K562 (cell line): ENCODE measurements at regions not wholly inside any gene's neighbourhood (a gene's known extent, or its start where the extent isn't known, plus 50 kb on each side); places are given as distances from the start of the nearest gene placed in this dataset.

Source experiments
- ATAC-seq: fragments of 200-7000 bp; cut with Tn5 transposase; 3 replicates; pipeline ENCODE4 v1.9.1; 2020; ENCODE audit warnings: moderate library complexity
- BruUV-seq: library from RNA; stranded (reverse); fragments of 400-500 nt; replicated peaks from 2 replicates; lab custom pipeline; 2021; lab: Mats Ljungman, UMichigan
- CTCF ChIA-PET: fragments of 300-600 bp; formaldehyde crosslinking; extraction: SDS; loops from one replicate; lab custom pipeline; 2021; ENCODE audit warnings: low intra/inter-chr PET ratio; lab: Yijun Ruan, JAX
- POLR2A ChIA-PET: fragments of 300-600, 350-650 bp; sonication (Branson Sonifier 250); formaldehyde crosslinking; extraction: SDS; loops from one replicate; lab custom pipeline; 2021; ENCODE audit warnings: antibody characterized with exemption, inconsistent platforms; lab: Yijun Ruan, JAX
- DNase-seq, 4 experiments: peaks; one replicate each; pipeline versions ENCODE4 v3.0.0 to v3.0.0-alpha.2; 2011 to 2018; ENCODE audit warnings: low spot score in 3 of 4, mixed read lengths in 3 of 4; ENCODE audit errors: extremely low read depth in 1 of 4
- FAIRE-seq: peaks from 2 replicates; lab custom pipeline; 2011; peaks lifted over from hg19 to GRCh38; lab: Jason Lieb, UNC
- H2AFZ ChIP-seq: 2 replicates; pipeline ENCODE4 v1.6.0; 2011; ENCODE audit warnings: low read depth, low read length, control low read depth, inconsistent platforms
- H3K27ac ChIP-seq: fragments of 200-600 bp; 3 replicates; pipeline ENCODE4 v1.8.0; 2011; ENCODE audit warnings: low read depth, mild to moderate bottlenecking, control low read depth, inconsistent platforms, low read length, moderate library complexity, mixed read lengths; ENCODE audit errors: extremely low read depth
- H3K27me3 ChIP-seq, 2 experiments: fragments of 300-600 bp in 1 of 2; 2 replicates in 1 of 2; 3 replicates in 1 of 2; pipeline versions ENCODE4 v1.6.0 to v1.8.0; 2011; ENCODE audit warnings: inconsistent platforms in 2 of 2, low read length in 2 of 2, mild to moderate bottlenecking in 1 of 2, mixed read lengths in 1 of 2, moderate library complexity in 1 of 2; ENCODE audit not compliant: control insufficient read depth in 2 of 2, insufficient read depth in 2 of 2
- H3K36me3 ChIP-seq: fragments of 300-600 bp; 3 replicates; pipeline ENCODE4 v1.8.0; 2011; ENCODE audit warnings: mild to moderate bottlenecking, low read length, inconsistent platforms; ENCODE audit not compliant: control insufficient read depth, insufficient read depth
- H3K4me1 ChIP-seq, 2 experiments: fragments of 200-600 bp in 1 of 2; replicated peaks in 1 of 2; 2 replicates in 1 of 2; 3 replicates in 1 of 2; pipeline versions ENCODE4 v1.5.1 to v1.8.0; 2011; ENCODE audit warnings: inconsistent platforms in 2 of 2, low read length in 2 of 2, mild to moderate bottlenecking in 1 of 2, mixed read lengths in 1 of 2, moderate library complexity in 1 of 2; ENCODE audit not compliant: control insufficient read depth in 2 of 2, insufficient read depth in 2 of 2
- H3K4me2 ChIP-seq: 2 replicates; pipeline ENCODE4 v1.6.1; 2011; ENCODE audit warnings: low read length, control low read depth, inconsistent platforms, mixed read lengths; ENCODE audit not compliant: insufficient read depth
- H3K4me3 ChIP-seq: fragments of 200-600 bp; sonication (generic), shearing (Covaris generic); 2 replicates; pipeline ENCODE4 v1.5.1; 2016; ENCODE audit warnings: control low read depth, inconsistent platforms
- H3K79me2 ChIP-seq: fragments of 200-600 bp; 3 replicates; pipeline ENCODE4 v1.8.0; 2011; ENCODE audit warnings: low read length, inconsistent platforms; ENCODE audit not compliant: control insufficient read depth, insufficient read depth
- H3K9ac ChIP-seq, 2 experiments: 2 replicates each; pipeline versions ENCODE4 v1.6.0 to v1.6.1; 2011; ENCODE audit warnings: low read depth in 2 of 2, low read length in 2 of 2, control low read depth in 1 of 2, inconsistent platforms in 1 of 2, mild to moderate bottlenecking in 1 of 2, mixed read lengths in 1 of 2; ENCODE audit not compliant: insufficient read depth in 1 of 2
- H3K9me1 ChIP-seq: one replicate; pipeline ENCODE4 v1.6.0; 2011; ENCODE audit warnings: inconsistent platforms, mild to moderate bottlenecking, low read length, moderate library complexity; ENCODE audit not compliant: control insufficient read depth, insufficient read depth
- H3K9me3 ChIP-seq: replicated peaks from 2 replicates; pipeline ENCODE4 v1.5.1; 2011; ENCODE audit warnings: low read depth, low read length, inconsistent platforms; ENCODE audit not compliant: control insufficient read depth, insufficient read depth
- H4K20me1 ChIP-seq: replicated peaks from 2 replicates; pipeline ENCODE4 v1.6.1; 2011; ENCODE audit warnings: low read length, inconsistent platforms, mixed read lengths; ENCODE audit not compliant: control insufficient read depth, insufficient read depth
- CHD1 ChIP-seq: fragments of 200-600 bp; sonication (generic); IDR thresholded peaks from one replicate; pipeline ENCODE4 v1.6.1; 2012; ENCODE audit warnings: mild to moderate bottlenecking, moderate library complexity, low read length, inconsistent platforms
- HMG20A ChIP-seq: fragments of 450-650 bp; formaldehyde crosslinking; conservative IDR thresholded peaks from 2 replicates; pipeline ENCODE4 v1.4.0; 2020; ENCODE audit warnings: mild to moderate bottlenecking, mixed read lengths
- MED1 ChIP-seq: sonication (generic); formaldehyde crosslinking; IDR thresholded peaks from 2 replicates; pipeline ENCODE4 v1.8.1; 2023; ENCODE audit warnings: missing genetic modification reagents, borderline replicate concordance
- NCOA1 ChIP-seq: fragments of 450-650 bp; IDR thresholded peaks from 2 replicates; pipeline ENCODE4 v1.6.1; 2016; ENCODE audit warnings: low read depth
- PML ChIP-seq: IDR thresholded peaks from 2 replicates; pipeline ENCODE4 v1.6.1; 2012; ENCODE audit warnings: low read length, inconsistent platforms
- POLR2AphosphoS5 ChIP-seq: IDR thresholded peaks from 2 replicates; pipeline ENCODE4 v1.6.1; 2011; ENCODE audit warnings: mild to moderate bottlenecking, low read depth, low read length, moderate library complexity; ENCODE audit not compliant: control insufficient read depth, insufficient read depth
- POLR2G ChIP-seq: fragments of 200-400 bp; formaldehyde crosslinking; IDR thresholded peaks from 2 replicates; pipeline ENCODE4 v1.6.1; 2017; ENCODE audit warnings: low read depth, mild to moderate bottlenecking, antibody characterized with exemption, low read length, moderate library complexity
- POLR3G ChIP-seq: IDR thresholded peaks from 2 replicates; pipeline ENCODE4 v1.6.1; 2011; ENCODE audit not compliant: insufficient read length, insufficient replicate concordance; ENCODE audit errors: extremely low read depth
- RBM15 ChIP-seq: fragments of 200-400 bp; formaldehyde crosslinking; IDR thresholded peaks from 2 replicates; pipeline ENCODE4 v1.6.1; 2018; ENCODE audit warnings: mild to moderate bottlenecking, low read length, moderate library complexity; ENCODE audit not compliant: insufficient read depth
- SREBF2 ChIP-seq: sonication (generic); formaldehyde crosslinking; IDR thresholded peaks from 2 replicates; pipeline ENCODE4 v1.4.0; 2020; ENCODE audit warnings: mild to moderate bottlenecking, missing genetic modification reagents
- SUPT5H ChIP-seq: fragments of 450-650 bp; IDR thresholded peaks from 2 replicates; pipeline ENCODE4 v1.6.1; 2016
- ZBTB34 ChIP-seq: fragments of 250-450 bp; sonication (Bioruptor Pico); IDR thresholded peaks from 2 replicates; pipeline ENCODE4 v1.8.0; 2021; ENCODE audit warnings: mild to moderate bottlenecking, moderate library complexity
- ZEB2 ChIP-seq: fragments of 450-650 bp; IDR thresholded peaks from 2 replicates; pipeline ENCODE4 v1.6.1; 2016
- ZNF280B ChIP-seq: fragments of 250-450 bp; sonication (Bioruptor Pico); IDR thresholded peaks from 2 replicates; pipeline ENCODE4 v1.5.1; 2021; ENCODE audit warnings: mild to moderate bottlenecking
- ZNF3 ChIP-seq: fragments of 250-450 bp; sonication (Bioruptor Pico); IDR thresholded peaks from 2 replicates; pipeline ENCODE4 v1.5.0; 2021; ENCODE audit warnings: mild to moderate bottlenecking, moderate library complexity
- WGBS: fragments of 100-300 bp; shearing (Covaris generic); methylation state at CpG from one replicate; pipeline ENCODE4 v1.1.6; 2016; ENCODE audit warnings: low coverage, mixed read lengths; ENCODE audit not compliant: insufficient coverage; ENCODE audit errors: missing lambda C conversion rate; 5-methylcytosine and 5-hydroxymethylcytosine counted together
- in situ Hi-C: fragments of 300-500 bp; cut with MboI; formaldehyde crosslinking; loops from 4 replicates; pipeline ENCODE4 v1.15.0; 2018; ENCODE audit warnings: inconsistent platforms, mixed read lengths
- intact Hi-C: fragments of 100-400 bp; cut with micrococcal nuclease; formaldehyde crosslinking; loops from 2 replicates; pipeline ENCODE4 v1.14.2; 2022

- Histone ChIP-seq H3K27me3 (peaks cover 20 to 44% of the 10 kb centered on the region in 2 experiments), H3K9me1 (no peaks in the 10 kb centered on the region), H3K9ac (no peak overlapping the region), H2AFZ (no peak overlapping the region), H3K9me3 (no peaks in the 10 kb centered on the region), H3K4me3 (no peak overlapping the region), H3K4me1 (no peaks in the 10 kb centered on the region), H3K27ac (no peak overlapping the region), H3K4me2 (no peak overlapping the region), H3K79me2 (no peaks in the 10 kb centered on the region), H4K20me1 (no peaks in the 10 kb centered on the region), H3K36me3 (no peaks in the 10 kb centered on the region)
- DNase-seq = no peak
- intact Hi-C loops = no loop called here
- no peak for FAIRE-seq
- in situ Hi-C loops = no loop called here
- no peak for ATAC-seq
- ChIA-PET CTCF (no interaction called here), POLR2A (interaction anchor here (0.7 kb wide), 1 partner anchor 8 kb away, joined by 3 read pairs; no protein-coding TSS in a partner anchor)
- 0% methylated on average over 8 of the region's 8 CpGs for WGBS
- TF ChIP-seq SUPT5H (no peak), ZNF280B (CRISPR knock-in tag) (no peak), ZEB2 (no peak), NCOA1 (no peak), POLR2AphosphoS5 (no peak)
- BruUV-seq = no TSS peak
These were observed 338.8 kb upstream of the SHH start for GRCh38 chr7:156151078-156151477.

GRCh38 chr7:156148995-156149394 is 336.7 kb upstream of the SHH start:
- Histone ChIP-seq H3K4me3 (no peak overlapping the region), H3K79me2 (no peaks in the 10 kb centered on the region), H2AFZ (no peak overlapping the region), H3K9ac (no peak overlapping the region), H3K9me1 (no peaks in the 10 kb centered on the region), H3K36me3 (no peaks in the 10 kb centered on the region), H3K27me3 (peaks cover 36 to 59% of the 10 kb centered on the region in 2 experiments; a peak in 4 of 5 replicates), H3K27ac (no peak overlapping the region), H3K9me3 (no peaks in the 10 kb centered on the region), H3K4me2 (no peak overlapping the region), H4K20me1 (no peaks in the 10 kb centered on the region), H3K4me1 (no peaks in the 10 kb centered on the region)
- in situ Hi-C loops (no loop called here), intact Hi-C loops (no loop called here)
- ChIA-PET CTCF (no interaction called here), POLR2A (interaction anchor here (1.1 kb wide), 1 partner anchor 15 kb away, joined by 3 read pairs; no protein-coding TSS in a partner anchor)
- DNase-seq (no peak), FAIRE-seq (no peak), ATAC-seq (no peak)
- no TSS peak for BruUV-seq
- WGBS = 3% methylated on average over 9 of the region's 9 CpGs
- TF ChIP-seq ZNF3 (CRISPR knock-in tag) = no peak
- TF ChIP-seq HMG20A = no peak
- TF ChIP-seq ZBTB34 (CRISPR knock-in tag) = no peak
- TF ChIP-seq POLR3G = no peak
- TF ChIP-seq MED1 (CRISPR knock-in tag) = no peak
- no peak for TF ChIP-seq POLR2G
- TF ChIP-seq PML = no peak
- TF ChIP-seq SREBF2 (CRISPR knock-in tag) = no peak
- no peak for TF ChIP-seq RBM15
- TF ChIP-seq CHD1 = no peak
